Keratinocyte (primary cell): ENCODE measurements at regions not wholly inside any gene's neighbourhood (a gene's known extent, or its start where the extent isn't known, plus 50 kb on each side); places are given as distances from the start of the nearest gene placed in this dataset.

Experiments
- DNase-seq: peaks from one replicate; pipeline ENCODE4 v3.0.0-alpha.2; 2011; ENCODE audit warnings: low read depth, missing footprints, low spot score
- FAIRE-seq: peaks from 2 replicates; lab custom pipeline; 2011; peaks lifted over from hg19 to GRCh38; lab: Jason Lieb, UNC
- H2AFZ ChIP-seq: 2 replicates; pipeline ENCODE4 v1.6.0; 2012; ENCODE audit warnings: low read length, control low read depth, inconsistent platforms; ENCODE audit not compliant: control insufficient read depth
- H3K27ac ChIP-seq: 2 replicates; pipeline ENCODE4 v1.5.1; 2011; ENCODE audit warnings: low read length; ENCODE audit not compliant: control insufficient read depth, insufficient read depth
- H3K27me3 ChIP-seq: 3 replicates; pipeline ENCODE4 v1.6.0; 2011; ENCODE audit warnings: low read length; ENCODE audit not compliant: control insufficient read depth, insufficient read depth; ENCODE audit errors: extremely low read depth
- H3K36me3 ChIP-seq, 2 experiments: 2 replicates in 1 of 2; 3 replicates in 1 of 2; pipeline ENCODE4 v1.5.1; 2011; ENCODE audit warnings: low read length in 2 of 2, mild to moderate bottlenecking in 1 of 2; ENCODE audit not compliant: control insufficient read depth in 2 of 2, insufficient read depth in 2 of 2; ENCODE audit errors: extremely low read depth in 1 of 2
- H3K4me1 ChIP-seq: 3 replicates; pipeline ENCODE4 v1.5.1; 2011; ENCODE audit warnings: low read length; ENCODE audit not compliant: control insufficient read depth, insufficient read depth; ENCODE audit errors: extremely low read depth
- H3K4me2 ChIP-seq: 3 replicates; pipeline ENCODE4 v1.6.0; 2011; ENCODE audit warnings: low read depth, low read length; ENCODE audit not compliant: control insufficient read depth, insufficient read depth; ENCODE audit errors: extremely low read depth
- H3K4me3 ChIP-seq, 3 experiments: fragments of 200-600 bp in 1 of 3; sonication (generic) in 1 of 3; 2 replicates in 2 of 3; 3 replicates in 1 of 3; pipeline ENCODE4 v1.5.1; 2011 to 2016; ENCODE audit warnings: low read length in 3 of 3, mild to moderate bottlenecking in 3 of 3, control low read depth in 2 of 3, inconsistent platforms in 1 of 3, low read depth in 1 of 3, mixed read lengths in 1 of 3, mixed run types in 1 of 3, moderate library complexity in 1 of 3; ENCODE audit not compliant: control insufficient read depth in 2 of 3, insufficient read depth in 2 of 3; ENCODE audit errors: extremely low read depth in 1 of 3
- H3K79me2 ChIP-seq: 2 replicates; pipeline ENCODE4 v1.6.0; 2012; ENCODE audit warnings: low read length; ENCODE audit not compliant: control insufficient read depth, insufficient read depth
- H3K9ac ChIP-seq: 3 replicates; pipeline ENCODE4 v1.6.0; 2011; ENCODE audit warnings: low read length; ENCODE audit not compliant: control insufficient read depth, insufficient read depth; ENCODE audit errors: extremely low read depth
- H3K9me1 ChIP-seq: 3 replicates; pipeline ENCODE4 v1.6.0; 2011; ENCODE audit warnings: low read length; ENCODE audit not compliant: control insufficient read depth, insufficient read depth; ENCODE audit errors: extremely low read depth
- H3K9me3 ChIP-seq: 2 replicates; pipeline ENCODE4 v1.5.1; 2012; ENCODE audit warnings: low read depth, low read length; ENCODE audit not compliant: control insufficient read depth
- H4K20me1 ChIP-seq: 3 replicates; pipeline ENCODE4 v1.6.0; 2011; ENCODE audit warnings: low read length; ENCODE audit not compliant: control insufficient read depth, insufficient read depth; ENCODE audit errors: extremely low read depth
- EZH2 ChIP-seq: IDR thresholded peaks from one replicate; pipeline ENCODE4 v1.6.1; 2012; ENCODE audit warnings: inconsistent platforms, mild to moderate bottlenecking, low read length, moderate library complexity
- dilution Hi-C: fragments of 300-500 bp; cut with MboI; formaldehyde crosslinking; loops from one replicate; pipeline ENCODE4 v1.7.0; 2020; ENCODE audit warnings: low sequenced_read_pairs; ENCODE audit not compliant: extremely low pct_ligation_motif_present
- TF ChIP-seq, protein P1 (sequence below), 3 experiments: IDR thresholded peaks in 1 of 3; conservative IDR thresholded peaks in 1 of 3; optimal IDR thresholded peaks in 1 of 3; 2 replicates in 2 of 3; 3 replicates in 1 of 3; pipeline versions ENCODE3 to v1.5.1; 2011; ENCODE audit warnings: low read length in 3 of 3, mild to moderate bottlenecking in 3 of 3, moderate library complexity in 2 of 3, control low read depth in 1 of 3, inconsistent platforms in 1 of 3; ENCODE audit not compliant: insufficient read depth in 2 of 3; ENCODE audit errors: extremely low read depth in 1 of 3

DNA sequence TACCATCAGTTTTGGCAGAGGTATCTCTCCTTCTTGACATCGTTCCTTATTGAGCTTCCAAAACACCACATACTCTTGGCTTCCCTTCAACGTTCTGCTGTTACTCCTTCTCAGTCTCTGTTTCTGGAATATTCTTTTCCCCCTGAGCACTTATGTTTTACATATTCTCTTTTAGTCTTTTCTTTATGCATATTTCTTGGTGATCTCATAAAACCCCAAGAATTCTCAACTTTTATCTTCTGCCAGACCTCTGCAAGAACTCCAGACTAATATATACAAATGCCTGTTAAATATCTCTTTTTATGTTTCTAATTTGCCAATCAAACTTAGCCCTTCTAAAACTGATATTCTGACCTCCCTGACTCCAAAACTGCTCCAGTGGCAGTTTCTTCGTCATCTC, 453.4 kb upstream of the CTNND2 start:
- Histone ChIP-seq H3K36me3 (no peaks in the 10 kb centered on the region), H3K9ac (no peak overlapping the region), H3K9me3 (no peaks in the 10 kb centered on the region), H3K4me3 (no peak overlapping the region), H3K79me2 (no peaks in the 10 kb centered on the region), H2AFZ (no peak overlapping the region), H3K27ac (no peak overlapping the region), H3K9me1 (no peaks in the 10 kb centered on the region), H4K20me1 (no peaks in the 10 kb centered on the region), H3K27me3 (no peaks in the 10 kb centered on the region), H3K4me2 (no peak overlapping the region), H3K4me1 (no peaks in the 10 kb centered on the region)
- DNase-seq = no peak
- dilution Hi-C loops = no loop called here
- no peak for FAIRE-seq
- TF ChIP-seq, protein P1, sequence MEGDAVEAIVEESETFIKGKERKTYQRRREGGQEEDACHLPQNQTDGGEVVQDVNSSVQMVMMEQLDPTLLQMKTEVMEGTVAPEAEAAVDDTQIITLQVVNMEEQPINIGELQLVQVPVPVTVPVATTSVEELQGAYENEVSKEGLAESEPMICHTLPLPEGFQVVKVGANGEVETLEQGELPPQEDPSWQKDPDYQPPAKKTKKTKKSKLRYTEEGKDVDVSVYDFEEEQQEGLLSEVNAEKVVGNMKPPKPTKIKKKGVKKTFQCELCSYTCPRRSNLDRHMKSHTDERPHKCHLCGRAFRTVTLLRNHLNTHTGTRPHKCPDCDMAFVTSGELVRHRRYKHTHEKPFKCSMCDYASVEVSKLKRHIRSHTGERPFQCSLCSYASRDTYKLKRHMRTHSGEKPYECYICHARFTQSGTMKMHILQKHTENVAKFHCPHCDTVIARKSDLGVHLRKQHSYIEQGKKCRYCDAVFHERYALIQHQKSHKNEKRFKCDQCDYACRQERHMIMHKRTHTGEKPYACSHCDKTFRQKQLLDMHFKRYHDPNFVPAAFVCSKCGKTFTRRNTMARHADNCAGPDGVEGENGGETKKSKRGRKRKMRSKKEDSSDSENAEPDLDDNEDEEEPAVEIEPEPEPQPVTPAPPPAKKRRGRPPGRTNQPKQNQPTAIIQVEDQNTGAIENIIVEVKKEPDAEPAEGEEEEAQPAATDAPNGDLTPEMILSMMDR (optimal IDR thresholded peaks at IDR 0.05 in 1 of 3, IDR thresholded peaks at IDR 0.05 in 1 of 3, conservative IDR thresholded peaks at IDR 0.05 in 1 of 3; ENCODE audit: extremely low read depth in 1 of 3, insufficient read depth in 2 of 3, low read length in 3 of 3) = no peak
- TF ChIP-seq EZH2 = no peak

GRCh38 chr5:12354686-12355085, 450.4 kb upstream of the CTNND2 start:
- Histone ChIP-seq H3K36me3 (no peaks in the 10 kb centered on the region), H3K27ac (no peak overlapping the region), H3K27me3 (no peaks in the 10 kb centered on the region), H3K9me1 (no peaks in the 10 kb centered on the region), H3K4me3 (no peak overlapping the region), H3K9me3 (no peaks in the 10 kb centered on the region), H3K4me2 (no peak overlapping the region), H3K9ac (no peak overlapping the region), H2AFZ (no peak overlapping the region), H4K20me1 (no peaks in the 10 kb centered on the region), H3K79me2 (no peaks in the 10 kb centered on the region), H3K4me1 (no peaks in the 10 kb centered on the region)
- FAIRE-seq = no peak
- no peak for TF ChIP-seq EZH2
- TF ChIP-seq, protein P1 (optimal IDR thresholded peaks at IDR 0.05 in 1 of 3, IDR thresholded peaks at IDR 0.05 in 1 of 3, conservative IDR thresholded peaks at IDR 0.05 in 1 of 3; ENCODE audit: extremely low read depth in 1 of 3, insufficient read depth in 2 of 3, low read length in 3 of 3) = no peak
- no peak for DNase-seq
- dilution Hi-C loops = no loop called here
